NCI-H146 (cell line): ENCODE measurements at regions not wholly inside any gene's neighbourhood (a gene's known extent, or its start where the extent isn't known, plus 50 kb on each side); places are given as distances from the start of the nearest gene placed in this dataset.
"Not testable (repeated sequence)": the region's sequence is repeated elsewhere in the genome, so short reads cannot be mapped to it uniquely, and the experiment has no call there.

ENCODE experiments used
- DNase-seq: peaks from one replicate; lab custom pipeline; 2025; lab: John Stamatoyannopoulos, UW

GRCh38 chr2:595141-595815, 81.9 kb downstream of the TMEM18 start:
- DNase-seq, result no peak

GRCh38 chr2:594297-594949, 82.8 kb downstream of the TMEM18 start:
- no peak for DNase-seq

- DNase-seq, result no peak
These were observed 83.7 kb downstream of the TMEM18 start for GRCh38 chr2:593356-594026.

- no peak for DNase-seq
These were observed 84.5 kb downstream of the TMEM18 start for GRCh38 chr2:592737-593136.

- DNase-seq, result no peak
These were observed 86.7 kb downstream of the TMEM18 start for GRCh38 chr2:590214-591175.

- no peak for DNase-seq
These were observed 87.7 kb downstream of the TMEM18 start for GRCh38 chr2:589281-590130.

- no peak for DNase-seq
These were observed 89.0 kb downstream of the TMEM18 start for GRCh38 chr2:588074-588645.

- DNase-seq, result no peak
These were observed 89.9 kb downstream of the TMEM18 start for GRCh38 chr2:587087-587960.

GRCh38 chr2:586641-587076, 90.5 kb downstream of the TMEM18 start:
- no peak for DNase-seq

- DNase-seq, result no peak
These were observed 92.1 kb downstream of the TMEM18 start for GRCh38 chr2:584863-585823.

GRCh38 chr2:583666-584065, 93.5 kb downstream of the TMEM18 start:
- DNase-seq, result no peak

- no peak for DNase-seq
These were observed 94.2 kb downstream of the TMEM18 start for GRCh38 chr2:582792-583528.

GRCh38 chr2:582289-582688, 94.9 kb downstream of the TMEM18 start:
- DNase-seq, result not testable (repeated sequence)

- no peak for DNase-seq
These were observed 97.2 kb downstream of the TMEM18 start for GRCh38 chr2:579961-580360.

GRCh38 chr2:579351-579886, 97.8 kb downstream of the TMEM18 start:
- peak; percentile 29 for DNase-seq

GRCh38 chr2:576292-576691, 100.9 kb downstream of the TMEM18 start:
- DNase-seq, result no peak

- DNase-seq, result no peak
These were observed 101.4 kb downstream of the TMEM18 start for GRCh38 chr2:575727-576236.
